Suprapubic skin (tissue), 4 donors: ENCODE measurements at regions not wholly inside any gene's neighbourhood (a gene's known extent, or its start where the extent isn't known, plus 50 kb on each side); places are given as distances from the start of the nearest gene placed in this dataset.

Experiments used
- DNase-seq, 2 donors: peaks; one replicate each; pipeline ENCODE4 v3.0.0-alpha.2; 2019; ENCODE audit warnings: low spot score in 2 of 2
- H3K27ac ChIP-seq: fragments of 200-600 bp; sonication (generic); one replicate; pipeline ENCODE4 v1.5.1; 2019
- H3K27me3 ChIP-seq: fragments of 200-600 bp; sonication (generic); one replicate; pipeline ENCODE4 v1.5.1; 2019
- H3K36me3 ChIP-seq: fragments of 200-600 bp; sonication (generic); one replicate; pipeline ENCODE4 v1.5.1; 2019
- H3K4me1 ChIP-seq: fragments of 200-600 bp; sonication (generic); one replicate; pipeline ENCODE4 v1.5.1; 2019
- H3K4me3 ChIP-seq: fragments of 200-600 bp; sonication (generic); one replicate; pipeline ENCODE4 v1.5.1; 2019; ENCODE audit warnings: mild to moderate bottlenecking
- H3K9me3 ChIP-seq: fragments of 200-600 bp; sonication (generic); one replicate; pipeline ENCODE4 v1.5.1; 2019
- CTCF ChIP-seq, 2 donors: fragments of 200-600 bp in 1 of 2; fragments of 450-650 bp in 1 of 2; sonication (generic) in 1 of 2; IDR thresholded peaks; one replicate each; pipeline ENCODE4 v1.5.1; 2016 to 2019; ENCODE audit warnings: antibody characterized with exemption in 2 of 2, mild to moderate bottlenecking in 1 of 2, moderate library complexity in 1 of 2
- EP300 ChIP-seq: sonication (generic); formaldehyde crosslinking; IDR thresholded peaks from one replicate; pipeline ENCODE4 v1.6.1; 2017; ENCODE audit warnings: antibody characterized with exemption
- POLR2A ChIP-seq, 2 donors: fragments of 450-650 bp; IDR thresholded peaks; one replicate each; pipeline ENCODE4 v1.6.1; 2017; ENCODE audit warnings: antibody characterized with exemption in 2 of 2, mild to moderate bottlenecking in 2 of 2, moderate library complexity in 2 of 2
- POLR2AphosphoS5 ChIP-seq, 3 donors: sonication (generic); formaldehyde crosslinking; IDR thresholded peaks; one replicate each; pipeline ENCODE4 v1.6.1; 2017; ENCODE audit warnings: antibody characterized with exemption in 3 of 3
- WGBS: methylation state at CpG from one replicate; pipeline ENCODE4 v1.1.5; 2018; 5-methylcytosine and 5-hydroxymethylcytosine counted together

DNA sequence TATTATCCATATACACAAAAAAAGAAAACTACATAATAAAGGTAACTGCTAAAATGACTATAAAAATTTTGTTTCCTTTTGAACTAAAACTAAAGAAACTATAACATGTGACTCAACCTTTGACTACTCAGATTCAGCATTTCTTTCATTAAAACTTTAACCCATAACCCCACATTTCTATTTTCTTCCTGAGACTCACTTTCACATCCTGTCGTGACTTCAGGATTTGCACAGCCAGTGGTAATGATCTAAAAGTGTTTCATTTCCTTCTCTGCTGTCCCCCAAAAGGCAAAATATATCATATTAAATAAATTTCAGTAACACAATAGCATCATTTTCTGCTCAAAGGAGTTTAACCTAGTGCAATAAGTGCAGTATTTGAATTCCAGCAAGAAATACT, 1022.4 kb upstream of the DIAPH2 start:
- H3K27me3 ChIP-seq, result no peaks in the 10 kb centered on the region
- no peak overlapping the region for H3K4me3 ChIP-seq
- DNase-seq, result no peak
- TF ChIP-seq CTCF (IDR thresholded peaks at IDR 0.05), result no peak
- TF ChIP-seq EP300, result no peak
- no peak for TF ChIP-seq POLR2AphosphoS5 (IDR thresholded peaks at IDR 0.05)
- no peak for TF ChIP-seq POLR2A (IDR thresholded peaks at IDR 0.05)
- no peaks in the 10 kb centered on the region for H3K4me1 ChIP-seq
- no peak overlapping the region for H3K27ac ChIP-seq
- no peaks in the 10 kb centered on the region for H3K9me3 ChIP-seq
- 58% methylated on average over 1 of the region's 1 CpG for WGBS
- H3K36me3 ChIP-seq, result no peaks in the 10 kb centered on the region

- WGBS, result no CpG with 5 or more reads among the region's 2 CpGs
- H3K9me3 ChIP-seq, result no peaks in the 10 kb centered on the region
- no peaks in the 10 kb centered on the region for H3K4me1 ChIP-seq
- no peaks in the 10 kb centered on the region for H3K36me3 ChIP-seq
- H3K27ac ChIP-seq, result no peak overlapping the region
- TF ChIP-seq POLR2AphosphoS5 (IDR thresholded peaks at IDR 0.05) (no peak), CTCF (IDR thresholded peaks at IDR 0.05) (no peak), EP300 (no peak), POLR2A (IDR thresholded peaks at IDR 0.05) (no peak)
- no peak overlapping the region for H3K4me3 ChIP-seq
- no peak for DNase-seq
- H3K27me3 ChIP-seq, result no peaks in the 10 kb centered on the region
These were observed 1018.6 kb upstream of the DIAPH2 start for GRCh38 chrX:95666056-95666455.

- 70% methylated on average over 2 of the region's 2 CpGs for WGBS
- no peak for DNase-seq
- H3K36me3 ChIP-seq, result no peaks in the 10 kb centered on the region
These were observed 1009.6 kb upstream of the DIAPH2 start for GRCh38 chrX:95675011-95675410.

DNA sequence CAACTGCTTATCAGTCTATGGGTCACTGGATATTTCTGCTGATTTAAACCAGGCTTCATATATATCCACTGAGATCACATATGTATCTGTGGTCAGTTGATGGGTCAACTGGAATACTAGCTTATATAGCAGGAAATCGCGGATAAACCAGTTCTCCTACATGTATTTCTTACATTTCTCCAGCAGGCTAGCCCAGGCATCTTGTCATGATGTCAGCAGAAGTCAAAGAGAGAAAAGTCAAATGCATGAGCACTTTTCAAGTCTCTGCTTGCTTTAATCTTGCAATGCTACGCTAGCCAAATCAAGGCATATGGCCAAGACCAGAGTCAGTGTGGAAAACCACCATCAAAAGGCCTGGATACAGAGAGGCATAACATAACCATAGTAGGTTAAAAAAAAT, 1008.8 kb upstream of the DIAPH2 start:
- 44% methylated on average over 3 of the region's 3 CpGs for WGBS

More at GRCh38 chrX:95675011-95675410, 1009.6 kb upstream of the DIAPH2 start:
- TF ChIP-seq CTCF (IDR thresholded peaks at IDR 0.05) (no peak), EP300 (no peak), POLR2A (IDR thresholded peaks at IDR 0.05) (no peak), POLR2AphosphoS5 (IDR thresholded peaks at IDR 0.05) (no peak)
- Histone ChIP-seq H3K4me1 (no peaks in the 10 kb centered on the region), H3K4me3 (no peak overlapping the region), H3K9me3 (no peaks in the 10 kb centered on the region), H3K27ac (no peak overlapping the region), H3K27me3 (no peaks in the 10 kb centered on the region)

DNA sequence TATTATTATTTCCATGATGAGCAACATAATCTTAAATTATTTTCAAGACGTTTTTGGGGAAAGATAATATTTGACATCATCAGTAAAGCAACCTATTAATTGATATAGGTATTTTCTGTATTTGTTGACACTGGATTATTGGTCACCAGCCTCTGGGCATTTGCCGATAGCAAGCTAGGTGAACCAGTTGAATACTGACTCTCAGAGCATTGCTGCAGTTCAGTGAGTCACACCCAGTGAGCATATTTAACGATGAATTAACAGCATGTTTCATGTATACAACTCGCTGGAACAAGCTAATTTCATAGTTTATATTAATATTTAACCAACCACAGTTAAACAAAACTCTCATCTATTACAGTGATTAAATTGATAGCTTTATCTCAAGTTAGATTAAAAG, 1006.0 kb upstream of the DIAPH2 start:
- Histone ChIP-seq H3K27me3 (no peaks in the 10 kb centered on the region), H3K27ac (no peak overlapping the region), H3K36me3 (no peaks in the 10 kb centered on the region), H3K9me3 (no peaks in the 10 kb centered on the region), H3K4me1 (no peaks in the 10 kb centered on the region), H3K4me3 (no peak overlapping the region)
- no peak for TF ChIP-seq EP300
- TF ChIP-seq POLR2A (IDR thresholded peaks at IDR 0.05), result no peak
- no peak for TF ChIP-seq POLR2AphosphoS5 (IDR thresholded peaks at IDR 0.05)
- TF ChIP-seq CTCF (IDR thresholded peaks at IDR 0.05), result no peak
- no peak for DNase-seq
- WGBS, result 43% methylated on average over 4 of the region's 4 CpGs

More for the DNA sequence above, 1008.8 kb upstream of the DIAPH2 start:
- no peaks in the 10 kb centered on the region for H3K36me3 ChIP-seq
- H3K4me1 ChIP-seq, result no peaks in the 10 kb centered on the region
- no peaks in the 10 kb centered on the region for H3K27me3 ChIP-seq
- no peak for TF ChIP-seq POLR2A (IDR thresholded peaks at IDR 0.05)
- no peak for TF ChIP-seq EP300
- no peak for TF ChIP-seq POLR2AphosphoS5 (IDR thresholded peaks at IDR 0.05)
- TF ChIP-seq CTCF (IDR thresholded peaks at IDR 0.05), result no peak
- DNase-seq, result no peak
- H3K4me3 ChIP-seq, result no peak overlapping the region
- H3K9me3 ChIP-seq, result no peaks in the 10 kb centered on the region
- H3K27ac ChIP-seq, result no peak overlapping the region
